Liver (tissue), 3 donors: ENCODE measurements at regions not wholly inside any gene's neighbourhood (a gene's known extent, or its start where the extent isn't known, plus 50 kb on each side); places are given as distances from the start of the nearest gene placed in this dataset.

Experiments used
- TAF1 ChIP-seq: conservative IDR thresholded peaks from 2 replicates; pipeline ENCODE4 v1.6.1; 2016; ENCODE audit warnings: antibody characterized with exemption, mild to moderate bottlenecking
- YY1 ChIP-seq: IDR thresholded peaks from 2 replicates; pipeline ENCODE4 v1.6.1; 2016; ENCODE audit warnings: antibody characterized with exemption, mild to moderate bottlenecking
- TF ChIP-seq, protein P1 (sequence below): fragments of 150-350 bp; IDR thresholded peaks from 2 replicates; pipeline ENCODE4 v1.5.1; 2017; ENCODE audit warnings: improper control_type of control experiment, low read depth, low read length; ENCODE audit not compliant: missing input control
- TF ChIP-seq, protein P2 (sequence below): IDR thresholded peaks from 2 replicates; pipeline ENCODE4 v1.6.1; 2016; ENCODE audit warnings: antibody characterized with exemption
- donor health status: healthy.
- donor health status: healthy.

DNA sequence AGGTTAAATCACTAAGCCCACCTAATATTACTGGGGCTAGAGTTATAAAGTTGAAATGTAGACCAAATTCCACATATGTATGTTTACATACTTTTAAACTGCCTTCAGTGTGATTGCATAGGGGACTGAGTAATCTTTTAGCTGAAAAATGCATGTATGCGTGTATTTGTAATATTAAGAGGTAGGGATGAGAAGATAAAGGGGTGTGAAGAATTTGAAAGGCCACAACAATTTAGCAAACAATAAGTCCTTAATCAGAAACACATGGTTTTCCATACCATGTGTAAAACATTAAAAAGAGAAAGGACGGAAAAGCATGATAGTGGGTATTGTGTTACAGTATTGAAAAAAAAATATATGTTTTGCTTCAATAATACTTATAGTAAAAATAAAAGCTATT lies 919.9 kb upstream of the FLRT2 start:
- no peak for TF ChIP-seq YY1
- no peak for TF ChIP-seq TAF1
- TF ChIP-seq, protein P1, sequence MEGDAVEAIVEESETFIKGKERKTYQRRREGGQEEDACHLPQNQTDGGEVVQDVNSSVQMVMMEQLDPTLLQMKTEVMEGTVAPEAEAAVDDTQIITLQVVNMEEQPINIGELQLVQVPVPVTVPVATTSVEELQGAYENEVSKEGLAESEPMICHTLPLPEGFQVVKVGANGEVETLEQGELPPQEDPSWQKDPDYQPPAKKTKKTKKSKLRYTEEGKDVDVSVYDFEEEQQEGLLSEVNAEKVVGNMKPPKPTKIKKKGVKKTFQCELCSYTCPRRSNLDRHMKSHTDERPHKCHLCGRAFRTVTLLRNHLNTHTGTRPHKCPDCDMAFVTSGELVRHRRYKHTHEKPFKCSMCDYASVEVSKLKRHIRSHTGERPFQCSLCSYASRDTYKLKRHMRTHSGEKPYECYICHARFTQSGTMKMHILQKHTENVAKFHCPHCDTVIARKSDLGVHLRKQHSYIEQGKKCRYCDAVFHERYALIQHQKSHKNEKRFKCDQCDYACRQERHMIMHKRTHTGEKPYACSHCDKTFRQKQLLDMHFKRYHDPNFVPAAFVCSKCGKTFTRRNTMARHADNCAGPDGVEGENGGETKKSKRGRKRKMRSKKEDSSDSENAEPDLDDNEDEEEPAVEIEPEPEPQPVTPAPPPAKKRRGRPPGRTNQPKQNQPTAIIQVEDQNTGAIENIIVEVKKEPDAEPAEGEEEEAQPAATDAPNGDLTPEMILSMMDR, result no peak
- TF ChIP-seq, protein P2, sequence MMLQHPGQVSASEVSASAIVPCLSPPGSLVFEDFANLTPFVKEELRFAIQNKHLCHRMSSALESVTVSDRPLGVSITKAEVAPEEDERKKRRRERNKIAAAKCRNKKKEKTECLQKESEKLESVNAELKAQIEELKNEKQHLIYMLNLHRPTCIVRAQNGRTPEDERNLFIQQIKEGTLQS, result no peak
